Sigmoid colon (tissue), 3 donors: ENCODE measurements at regions not wholly inside any gene's neighbourhood (a gene's known extent, or its start where the extent isn't known, plus 50 kb on each side); places are given as distances from the start of the nearest gene placed in this dataset.

Source experiments
- CTCF ChIP-seq, 4 experiments: fragments of 450-650 bp in 3 of 4; fragments of 200-600 bp in 1 of 4; IDR thresholded peaks; one replicate each; pipeline ENCODE4 v1.5.1; 2016 to 2019; ENCODE audit warnings: antibody characterized with exemption in 4 of 4, mild to moderate bottlenecking in 3 of 4, moderate library complexity in 2 of 4
- POLR2A ChIP-seq, 2 donors: fragments of 450-650 bp; IDR thresholded peaks; one replicate each; pipeline ENCODE4 v1.6.1; 2016; ENCODE audit warnings: antibody characterized with exemption in 2 of 2, mild to moderate bottlenecking in 2 of 2, moderate library complexity in 2 of 2

- TF ChIP-seq POLR2A (IDR thresholded peaks at IDR 0.05) (no peak), CTCF (IDR thresholded peaks at IDR 0.05) (no peak)
These were observed 166.7 kb downstream of the RAP2B start for GRCh38 chr3:153328690-153329089.
